Endothelial cell (in vitro differentiated cells): ENCODE measurements at regions not wholly inside any gene's neighbourhood (a gene's known extent, or its start where the extent isn't known, plus 50 kb on each side); places are given as distances from the start of the nearest gene placed in this dataset.

Source experiments
- DNase-seq: peaks from one replicate; pipeline ENCODE4 v3.0.0; 2021; ENCODE audit warnings: low spot score
- H3K27ac Mint-ChIP-seq: one replicate; pipeline ENCODE4 v1.8.0; 2021; ENCODE audit warnings: mixed read lengths, inconsistent platforms; ENCODE audit not compliant: unreplicated experiment
- H3K27me3 Mint-ChIP-seq: one replicate; pipeline ENCODE4 v1.8.0; 2021; ENCODE audit warnings: mild to moderate bottlenecking, moderate library complexity, mixed read lengths, inconsistent platforms; ENCODE audit not compliant: unreplicated experiment
- H3K36me3 Mint-ChIP-seq: one replicate; pipeline ENCODE4 v1.8.0; 2021; ENCODE audit warnings: mild to moderate bottlenecking, low read depth, mixed read lengths, inconsistent platforms; ENCODE audit not compliant: unreplicated experiment
- H3K4me1 Mint-ChIP-seq: one replicate; pipeline ENCODE4 v1.8.0; 2021; ENCODE audit warnings: mild to moderate bottlenecking, mixed read lengths, inconsistent platforms; ENCODE audit not compliant: unreplicated experiment
- H3K4me3 Mint-ChIP-seq: one replicate; pipeline ENCODE4 v1.8.0; 2021; ENCODE audit warnings: mild to moderate bottlenecking, mixed read lengths, inconsistent platforms; ENCODE audit not compliant: unreplicated experiment
- H3K9me3 Mint-ChIP-seq: one replicate; pipeline ENCODE4 v1.8.0; 2021; ENCODE audit warnings: mixed read lengths, inconsistent platforms; ENCODE audit not compliant: unreplicated experiment
- CTCF ChIP-seq: fragments of 200-600 bp; sonication (generic); IDR thresholded peaks from one replicate; pipeline ENCODE4 v1.5.0; 2021; ENCODE audit warnings: antibody characterized with exemption; ENCODE audit not compliant: unreplicated experiment

DNA sequence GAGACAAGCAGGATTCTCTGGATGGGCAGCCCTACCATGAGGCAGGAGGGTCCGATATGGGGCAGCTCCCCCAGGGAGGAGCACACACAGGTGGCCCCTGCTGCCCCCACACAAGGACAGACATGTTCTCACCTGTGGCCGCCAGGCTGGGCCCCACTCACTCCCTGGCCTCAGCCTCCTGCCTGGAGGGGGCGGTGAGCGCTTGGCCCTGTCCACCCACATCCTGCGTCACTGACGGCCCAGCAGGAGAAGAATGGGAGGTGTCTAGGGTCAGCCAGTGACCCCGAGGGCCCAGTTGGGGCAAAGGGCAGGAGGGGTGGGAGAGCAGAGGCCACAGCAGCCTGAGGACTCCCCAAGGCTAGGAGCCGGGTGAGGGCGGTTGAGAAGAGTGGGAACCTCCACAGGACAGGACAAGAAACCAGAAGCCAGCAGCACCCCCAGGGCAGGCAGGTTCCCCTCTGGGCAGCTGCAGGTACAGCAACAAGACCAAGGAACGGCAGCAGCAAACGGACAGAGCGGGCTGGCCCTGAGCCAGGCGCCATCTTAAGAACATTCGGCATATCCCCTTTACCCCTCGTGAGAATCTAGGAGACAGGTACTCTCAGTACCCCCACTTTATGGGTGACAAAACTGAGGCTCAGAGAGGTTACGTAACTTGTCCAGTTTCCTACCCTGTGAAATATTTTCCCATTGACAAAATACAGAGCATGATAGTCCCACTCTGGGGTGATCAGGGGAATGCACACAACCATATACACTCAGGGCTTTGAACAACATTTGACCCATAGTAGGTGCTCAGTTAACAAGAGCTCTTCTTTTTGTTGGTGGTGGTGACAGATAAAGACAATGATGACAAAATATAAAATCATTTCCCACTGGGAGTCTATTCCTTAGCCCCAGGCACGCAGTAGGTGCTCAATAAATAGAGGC is 74.3 kb downstream of the NCOR2 start:
- Mint-ChIP-seq H3K36me3 (peaks cover 7% of the 10 kb centered on the region), H3K9me3 (no peaks in the 10 kb centered on the region), H3K27ac (no peak overlapping the region), H3K4me3 (no peak overlapping the region), H3K27me3 (peaks cover 10% of the 10 kb centered on the region), H3K4me1 (no peaks in the 10 kb centered on the region)
- no peak for TF ChIP-seq CTCF
- no peak for DNase-seq

DNA sequence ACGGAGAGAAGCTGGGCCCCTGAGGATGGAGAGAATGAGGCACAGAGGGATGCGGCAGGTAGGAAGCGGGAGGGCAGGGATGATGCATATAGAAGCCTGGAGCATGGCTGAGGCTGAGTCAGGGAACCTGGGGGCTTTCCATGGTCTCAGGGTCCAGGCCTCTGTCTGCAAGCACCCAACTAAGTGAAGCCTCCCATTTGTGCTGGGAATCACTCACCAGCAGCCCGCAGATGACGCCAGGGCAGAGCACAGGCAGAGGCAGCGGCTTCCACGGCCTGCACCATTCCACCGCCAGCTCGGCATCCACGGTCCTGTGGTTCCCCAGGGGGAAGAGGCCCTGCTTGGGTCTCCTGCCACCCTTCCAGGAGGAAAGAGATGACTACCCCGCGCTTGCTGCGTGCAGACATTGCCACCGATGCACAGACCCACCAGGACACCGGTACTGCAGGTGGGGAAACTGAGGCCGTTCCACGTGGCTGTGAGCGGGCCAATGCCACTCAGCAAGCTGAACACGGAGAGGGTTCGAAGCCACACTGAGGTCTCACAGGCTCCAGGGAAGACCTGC is 75.5 kb downstream of the NCOR2 start:
- Mint-ChIP-seq H3K4me3 (no peak overlapping the region), H3K4me1 (peaks cover 4% of the 10 kb centered on the region), H3K27me3 (peaks cover 12% of the 10 kb centered on the region), H3K27ac (no peak overlapping the region), H3K36me3 (peaks cover 17% of the 10 kb centered on the region), H3K9me3 (no peaks in the 10 kb centered on the region)
- DNase-seq: no peak
- no peak for TF ChIP-seq CTCF

DNA sequence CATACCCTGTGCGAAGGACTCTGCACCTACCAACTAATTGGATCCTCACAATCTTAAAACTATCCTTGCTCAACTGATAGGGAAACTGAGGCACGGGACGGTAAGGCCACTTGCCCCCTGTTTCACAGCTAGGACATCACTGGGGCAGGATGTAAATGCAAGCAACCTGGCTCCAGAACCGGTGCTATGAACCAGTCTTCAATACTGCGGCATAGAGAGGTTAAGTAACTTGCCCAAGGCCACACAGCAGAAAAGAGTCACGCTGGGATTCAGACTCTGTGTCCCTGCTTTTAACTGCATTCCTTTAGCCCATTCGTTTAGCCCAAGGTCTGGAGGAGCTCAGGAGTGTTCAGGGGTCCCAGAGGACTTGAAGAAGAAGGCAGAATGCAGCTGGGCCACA is 76.1 kb downstream of the NCOR2 start:
- no peak overlapping the region for H3K4me3 Mint-ChIP-seq
- no peak for TF ChIP-seq CTCF
- peaks cover 12% of the 10 kb centered on the region for H3K27me3 Mint-ChIP-seq
- H3K9me3 Mint-ChIP-seq: no peaks in the 10 kb centered on the region
- no peak overlapping the region for H3K27ac Mint-ChIP-seq
- peaks cover 4% of the 10 kb centered on the region for H3K4me1 Mint-ChIP-seq
- H3K36me3 Mint-ChIP-seq: peaks cover 17% of the 10 kb centered on the region
- no peak for DNase-seq

- no peak for TF ChIP-seq CTCF
- Mint-ChIP-seq H3K4me1 (peaks cover 4% of the 10 kb centered on the region), H3K36me3 (peaks cover 17% of the 10 kb centered on the region), H3K27ac (no peak overlapping the region), H3K9me3 (no peaks in the 10 kb centered on the region), H3K4me3 (no peak overlapping the region), H3K27me3 (peaks cover 8% of the 10 kb centered on the region)
- no peak for DNase-seq
Measured at GRCh38 chr12:124490584-124491305, 76.7 kb downstream of the NCOR2 start.
